LHCN-M2 (cell line): ENCODE measurements at regions not wholly inside any gene's neighbourhood (a gene's known extent, or its start where the extent isn't known, plus 50 kb on each side); places are given as distances from the start of the nearest gene placed in this dataset.

Experiments
- DNase-seq: peaks from one replicate; pipeline ENCODE4 v3.0.0-alpha.2; 2012; ENCODE audit warnings: low read depth

GRCh38 chr9:12516031-12516430 is 177.2 kb upstream of the TYRP1 start:
- DNase-seq: no peak

GRCh38 chr9:12516573-12516972 is 176.6 kb upstream of the TYRP1 start:
- DNase-seq: no peak

GRCh38 chr9:12538842-12539579 is 154.2 kb upstream of the TYRP1 start:
- DNase-seq: no peak

- DNase-seq: no peak
These were observed 153.6 kb upstream of the TYRP1 start for GRCh38 chr9:12539580-12539975.

- DNase-seq: no peak
These were observed 148.5 kb upstream of the TYRP1 start for GRCh38 chr9:12544700-12545099.

DNA sequence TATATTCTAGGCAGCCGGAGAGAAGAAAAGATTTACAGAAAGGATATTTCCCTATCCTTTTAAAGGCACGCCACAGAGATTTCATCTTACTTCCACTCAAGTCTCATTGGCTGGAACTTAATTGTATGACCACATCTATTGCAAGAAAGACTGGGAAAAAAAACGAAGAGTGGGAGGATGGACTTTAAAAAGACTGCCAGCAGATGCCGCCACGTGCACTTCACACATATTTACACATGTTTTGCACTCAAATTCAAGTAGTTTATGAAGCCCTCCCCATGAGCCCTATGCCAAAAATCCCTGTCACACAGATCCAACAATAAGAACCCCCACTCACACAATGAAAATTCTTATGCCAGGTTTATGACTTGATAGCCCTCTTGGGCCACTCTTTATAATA is 138.5 kb upstream of the TYRP1 start:
- no peak for DNase-seq

GRCh38 chr9:12566404-12567090 is 126.6 kb upstream of the TYRP1 start:
- no peak for DNase-seq

DNA sequence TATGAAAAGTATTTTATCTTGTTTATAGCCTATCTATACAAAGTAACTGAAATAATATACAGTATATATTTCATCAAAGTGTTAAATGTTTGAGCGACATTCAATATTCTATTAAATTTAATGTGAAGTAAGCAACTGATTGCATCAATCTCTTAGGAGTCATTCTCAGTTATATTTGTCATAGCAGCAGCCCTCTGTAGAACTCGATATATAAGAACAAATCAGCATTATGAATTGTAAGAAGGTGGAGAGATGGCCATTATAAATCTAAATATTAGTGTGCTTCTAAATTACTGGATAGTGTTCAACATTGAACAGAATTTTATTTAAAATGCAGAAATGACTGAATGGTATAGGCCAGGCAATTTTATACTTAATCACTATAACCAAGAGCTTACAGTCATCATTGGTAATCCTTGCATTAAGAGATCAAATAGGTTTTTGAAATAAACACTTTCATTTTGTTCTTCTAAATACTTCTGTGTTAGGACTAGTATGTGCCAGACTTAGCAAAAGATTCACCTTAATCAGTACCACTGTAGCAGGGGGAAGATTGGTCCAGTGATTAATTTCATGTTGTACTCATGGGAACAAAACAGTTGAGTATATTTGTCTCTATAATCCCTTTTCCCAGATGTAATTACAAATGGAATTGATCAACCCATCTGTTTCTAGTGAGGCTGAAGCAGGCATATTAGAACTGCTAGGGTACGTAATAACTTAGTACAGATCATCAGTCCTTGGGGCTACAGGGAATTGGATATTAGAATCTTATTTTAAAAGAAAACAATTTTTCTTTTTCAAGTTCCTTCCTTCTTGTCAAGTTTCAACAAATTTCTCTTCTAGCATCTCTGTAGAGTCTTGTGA is 108.3 kb upstream of the TYRP1 start:
- DNase-seq: no peak

GRCh38 chr9:12595400-12595799 is 97.8 kb upstream of the TYRP1 start:
- DNase-seq: no peak

GRCh38 chr9:12604164-12604821 is 88.9 kb upstream of the TYRP1 start:
- peak; percentile 15 for DNase-seq

- no peak for DNase-seq
These were observed 80.9 kb upstream of the TYRP1 start for GRCh38 chr9:12612211-12612770.

DNA sequence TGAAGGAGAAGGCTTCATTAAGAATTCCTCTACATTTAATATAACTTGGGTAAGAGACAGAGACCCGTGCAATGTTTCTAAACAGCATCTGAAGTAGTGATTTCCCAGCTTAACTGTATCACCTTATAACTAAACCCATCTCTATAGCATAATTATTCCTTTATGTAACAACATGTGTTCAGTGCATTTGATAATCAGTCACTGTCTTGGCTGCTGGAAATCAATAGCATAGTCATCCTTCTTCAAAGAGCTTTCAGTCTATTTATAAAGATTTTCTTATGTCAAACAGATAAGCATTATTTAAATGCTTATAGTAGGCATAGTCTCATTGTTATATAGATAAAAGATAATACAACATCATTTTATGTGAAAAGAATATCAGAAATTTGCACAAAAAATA is 80.1 kb upstream of the TYRP1 start:
- no peak for DNase-seq

DNA sequence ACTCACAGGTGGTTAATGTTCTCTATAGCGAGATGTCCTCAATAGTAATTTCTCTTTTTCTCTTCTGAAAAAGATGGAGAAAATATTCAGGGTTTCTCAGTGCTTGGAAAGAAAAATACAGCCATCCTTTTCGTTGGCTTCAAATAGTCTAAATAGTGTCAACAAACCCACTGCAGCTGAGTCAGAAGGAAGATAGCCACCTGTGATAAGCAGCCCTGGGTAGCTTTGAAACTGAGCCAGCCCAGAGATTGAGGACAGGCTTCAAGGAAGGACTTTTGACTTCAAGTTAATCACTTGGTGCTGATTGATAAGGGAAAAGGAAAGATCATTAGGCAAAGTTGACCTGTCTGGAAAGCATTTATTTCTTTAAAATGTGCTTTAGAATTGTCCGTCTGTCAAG is 78.7 kb upstream of the TYRP1 start:
- DNase-seq: no peak

GRCh38 chr9:12618956-12619355 is 74.2 kb upstream of the TYRP1 start:
- DNase-seq: no peak

DNA sequence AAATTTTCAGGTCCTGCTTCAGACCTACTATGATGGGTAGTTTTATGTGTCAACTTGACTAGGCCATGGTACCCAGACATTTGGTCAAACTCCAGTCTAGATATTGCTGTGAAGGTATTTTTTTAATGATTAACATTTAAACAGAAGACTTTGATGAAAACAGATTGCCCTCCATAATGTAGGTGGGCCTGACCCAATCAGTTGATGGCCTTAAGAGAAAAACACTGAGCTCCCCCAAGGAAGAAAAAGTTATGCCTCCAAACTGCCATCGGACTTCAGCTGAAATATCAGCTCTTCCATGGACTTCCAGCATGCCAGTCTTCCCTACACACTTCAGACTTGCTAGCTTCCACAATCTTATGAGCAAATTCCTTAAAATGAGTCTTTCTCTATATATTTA is 67.3 kb upstream of the TYRP1 start:
- DNase-seq: no peak

GRCh38 chr9:12627096-12627495 is 66.1 kb upstream of the TYRP1 start:
- DNase-seq: no peak

GRCh38 chr9:12628546-12628945 is 64.6 kb upstream of the TYRP1 start:
- DNase-seq: no peak

- DNase-seq: no peak
These were observed 64.1 kb upstream of the TYRP1 start for GRCh38 chr9:12629067-12629466.

DNA sequence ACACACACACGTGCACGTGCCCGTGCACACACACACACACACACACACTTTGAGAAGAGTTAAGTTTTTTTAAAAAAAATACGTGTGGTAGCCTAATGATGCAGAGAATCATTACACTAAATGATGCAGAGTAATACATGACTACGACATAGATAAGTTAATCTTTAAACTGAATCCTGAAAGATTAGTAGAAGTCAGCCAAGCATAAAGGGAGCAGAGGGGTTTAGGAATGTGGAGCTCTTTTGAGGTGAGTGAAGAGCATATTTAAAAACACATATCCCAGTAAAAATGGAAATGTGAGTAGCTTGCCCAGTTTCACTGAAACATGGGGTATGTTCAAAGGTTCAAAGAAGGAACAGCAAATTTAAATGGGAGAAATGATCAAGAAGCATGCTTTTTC is 61.3 kb upstream of the TYRP1 start:
- DNase-seq: no peak

DNA sequence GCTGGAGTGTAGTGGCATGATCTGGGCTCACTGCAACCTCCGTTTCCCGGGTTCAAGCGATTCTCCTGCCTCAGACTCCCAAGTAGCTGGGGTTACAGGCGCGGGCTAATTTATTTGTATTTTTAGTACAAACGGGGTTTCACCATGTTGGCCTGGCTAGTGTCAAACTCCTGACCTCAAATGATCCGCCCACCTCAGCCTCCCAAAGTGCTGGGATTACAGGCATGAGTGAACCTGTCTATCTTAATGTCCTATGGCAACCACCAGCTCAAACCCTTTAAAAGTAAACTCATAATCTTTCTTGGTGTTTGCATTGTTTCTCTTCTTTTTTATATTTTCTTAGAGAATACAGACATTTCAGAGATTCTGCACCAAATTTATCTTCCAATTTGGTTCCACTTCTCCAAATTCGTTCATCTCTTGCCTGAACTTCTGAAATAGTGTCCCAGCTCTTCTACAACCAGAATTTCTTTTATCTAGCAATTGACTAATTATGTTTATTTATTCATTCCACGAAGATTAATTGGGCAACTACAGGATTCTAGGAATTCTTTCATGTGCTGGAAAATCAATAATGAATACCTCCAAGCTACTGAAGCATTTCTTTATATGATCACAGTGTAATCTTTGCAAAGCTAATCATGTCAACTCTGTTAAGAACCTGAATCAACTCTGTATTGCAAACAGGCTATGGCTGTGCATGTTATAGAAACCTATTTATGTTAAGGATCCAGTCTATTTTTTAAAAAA is 60.0 kb upstream of the TYRP1 start:
- no peak for DNase-seq
